ENCODE measurements at regions not wholly inside any gene's neighbourhood (a gene's known extent, or its start where the extent isn't known, plus 50 kb on each side); places are given as distances from the start of the nearest gene placed in this dataset.

DNA sequence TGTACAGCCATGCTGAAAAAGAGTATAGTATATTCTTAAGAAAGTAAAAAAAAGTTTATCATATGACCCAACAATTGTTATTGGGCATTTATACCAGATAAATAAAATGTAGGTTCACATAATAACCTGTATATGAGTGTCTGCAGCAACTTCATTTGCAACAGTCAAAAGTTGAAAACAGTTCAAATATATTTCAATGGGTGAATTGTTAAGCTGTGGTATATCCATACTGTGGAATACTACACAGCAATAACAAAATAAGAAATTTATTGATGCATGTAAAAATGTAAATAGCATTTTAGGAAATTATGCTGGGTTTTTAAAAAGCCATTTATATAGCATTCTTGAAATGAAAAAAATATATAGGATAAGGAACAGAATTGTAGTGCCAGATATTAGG is 1420.1 kb upstream of the ACO1 start:
- Histone ChIP-seq H3K9ac (ENCODE audit: low read depth, low read length) (no peak overlapping the region), H3K23ac (ENCODE audit: low read depth, low read length) (no peak overlapping the region), H4K5ac (ENCODE audit: low read depth, low read length) (no peak overlapping the region), H3K56ac (ENCODE audit: extremely low read depth, insufficient read depth, low read length) (no peak overlapping the region), H3K4me3 (ENCODE audit: insufficient read depth, low read depth, low read length) (no peak overlapping the region), H3K14ac (replicated peaks; ENCODE audit: low read depth, low read length) (no peak overlapping the region), H3K79me1 (ENCODE audit: low read depth in 1 of 2, low read length in 2 of 2) (no peaks in the 10 kb centered on the region), H3K18ac (ENCODE audit: low read depth, low read length) (no peak overlapping the region), H3K4ac (ENCODE audit: low read depth, low read length) (no peak overlapping the region), H2AK9ac (replicated peaks; ENCODE audit: low read depth, low read length, poor library complexity) (no peak overlapping the region), H3K9me3 (ENCODE audit: control insufficient read depth, insufficient read depth, low read length) (peaks cover 5% of the 10 kb centered on the region), H2BK15ac (ENCODE audit: low read depth, low read length) (no peak overlapping the region), H2BK20ac (ENCODE audit: low read depth, low read length) (no peak overlapping the region), H4K20me1 (ENCODE audit: insufficient read depth, low read length) (no peaks in the 10 kb centered on the region), H3K27ac (ENCODE audit: insufficient read depth, low read length) (no peak overlapping the region), H2AK5ac (ENCODE audit: low read depth, low read length) (no peak overlapping the region), H3K4me2 (ENCODE audit: low read depth, low read length) (no peak overlapping the region), H4K8ac (ENCODE audit: low read depth in 2 of 2, low read length in 2 of 2) (no peak overlapping the region), H3K36me3 (ENCODE audit: control insufficient read depth, insufficient read depth, low read length) (no peaks in the 10 kb centered on the region), H2AFZ (replicated peaks; ENCODE audit: low read length, poor library complexity) (no peak overlapping the region), H3K9me1 (ENCODE audit: insufficient read depth, low read length) (no peaks in the 10 kb centered on the region), H3K27me3 (ENCODE audit: control insufficient read depth, insufficient read depth, low read length) (no peaks in the 10 kb centered on the region), H2BK120ac (ENCODE audit: low read depth, low read length) (no peak overlapping the region), H4K91ac (ENCODE audit: insufficient read depth, low read depth, low read length) (no peak overlapping the region), H2BK5ac (ENCODE audit: low read depth, low read length, poor library complexity, severe bottlenecking) (no peak overlapping the region), H3K4me1 (ENCODE audit: control insufficient read depth, insufficient read depth, low read length) (no peaks in the 10 kb centered on the region)
- ATAC-seq (ENCODE audit: low read depth) (no peak), DNase-seq (no peak)
- BruUV-seq (replicated peaks): no TSS peak
- no peak for TF ChIP-seq MAZ (IDR thresholded peaks at IDR 0.05; ENCODE audit: borderline replicate concordance, low read depth, low read length)
- TF ChIP-seq POLR2A (IDR thresholded peaks at IDR 0.05; ENCODE audit: low read depth, low read length): no peak
- TF ChIP-seq BHLHE40 (IDR thresholded peaks at IDR 0.05; ENCODE audit: low read depth, low read length): no peak
- TF ChIP-seq SMC3 (IDR thresholded peaks at IDR 0.05; ENCODE audit: low read depth, low read length): no peak
- TF ChIP-seq NFE2L2 (IDR thresholded peaks at IDR 0.05; ENCODE audit: low read depth, low read length): no peak
- no peak for TF ChIP-seq CEBPB (IDR thresholded peaks at IDR 0.05; ENCODE audit: low read depth, low read length)
- TF ChIP-seq FOS (IDR thresholded peaks at IDR 0.05; ENCODE audit: low read depth, low read length): no peak
- no peak for TF ChIP-seq CHD1 (IDR thresholded peaks at IDR 0.05; ENCODE audit: low read depth, low read length)
- TF ChIP-seq, protein P1, sequence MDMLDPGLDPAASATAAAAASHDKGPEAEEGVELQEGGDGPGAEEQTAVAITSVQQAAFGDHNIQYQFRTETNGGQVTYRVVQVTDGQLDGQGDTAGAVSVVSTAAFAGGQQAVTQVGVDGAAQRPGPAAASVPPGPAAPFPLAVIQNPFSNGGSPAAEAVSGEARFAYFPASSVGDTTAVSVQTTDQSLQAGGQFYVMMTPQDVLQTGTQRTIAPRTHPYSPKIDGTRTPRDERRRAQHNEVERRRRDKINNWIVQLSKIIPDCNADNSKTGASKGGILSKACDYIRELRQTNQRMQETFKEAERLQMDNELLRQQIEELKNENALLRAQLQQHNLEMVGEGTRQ (IDR thresholded peaks at IDR 0.05; ENCODE audit: low read depth, low read length): no peak
- no peak for TF ChIP-seq MAFK (IDR thresholded peaks at IDR 0.05; ENCODE audit: low read depth, low read length)
- TF ChIP-seq RFX5 (IDR thresholded peaks at IDR 0.05; ENCODE audit: low read depth, low read length): no peak
- dilution Hi-C loops (cut with HindIII; ENCODE audit: low sequenced_read_pairs, unreplicated experiment): no loop called here
- in situ Hi-C loops (cut with MboI; ENCODE audit: low sequenced_read_pairs): no loop called here
- CTCF ChIA-PET: no interaction called here
- intact Hi-C loops (cut with micrococcal nuclease): no loop called here
- POLR2A ChIA-PET (ENCODE audit: unreplicated experiment): no interaction called here
